ENCODE measurements at regions not wholly inside any gene's neighbourhood (a gene's known extent, or its start where the extent isn't known, plus 50 kb on each side); places are given as distances from the start of the nearest gene placed in this dataset.

DNA sequence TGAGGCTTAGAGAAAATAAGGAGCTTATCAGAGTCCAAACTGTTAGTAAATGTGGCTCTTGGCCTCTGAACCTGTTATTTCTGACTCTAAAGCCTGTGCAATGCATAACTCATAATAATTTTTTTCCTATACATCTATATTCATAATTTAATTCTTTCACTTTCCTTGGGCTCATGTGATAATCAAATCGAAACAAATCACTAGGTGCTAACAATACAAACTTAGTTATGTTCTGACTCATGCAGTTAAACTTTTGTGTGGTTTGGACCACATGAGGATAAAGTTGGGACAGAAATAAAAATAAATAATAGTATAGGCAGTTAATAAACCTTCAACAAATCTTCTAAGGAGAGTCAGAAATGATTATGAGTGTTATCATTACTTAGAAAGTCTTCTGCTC lies 1629.0 kb downstream of the OLFM4 start:
- H3K56ac ChIP-seq (replicated peaks; ENCODE audit: insufficient read length, low read depth, low read length), result no peak overlapping the region
- no peaks in the 10 kb centered on the region for H3K36me3 ChIP-seq (ENCODE audit: control insufficient read depth in 2 of 4, insufficient read depth in 4 of 4, low read length in 3 of 4)
- FAIRE-seq (no peak), DNase-seq (ENCODE audit: low read depth in 1 of 2, low spot score in 2 of 2) (no peak)
- ChIA-PET CTCF (ENCODE audit: partially characterized antibody) (no interaction called here), POLR2A (ENCODE audit: partially characterized antibody) (no interaction called here)
- H2AK5ac ChIP-seq (ENCODE audit: low read depth, low read length), result no peak overlapping the region
- no peak overlapping the region for H2BK5ac ChIP-seq (ENCODE audit: low read depth, low read length)
- no peak overlapping the region for H2BK12ac ChIP-seq (ENCODE audit: low read depth, low read length)
- no peak overlapping the region for H2BK20ac ChIP-seq (ENCODE audit: low read length)
- TF ChIP-seq GABPA (IDR thresholded peaks at IDR 0.05; ENCODE audit: borderline replicate concordance, insufficient read depth, low read length) (no peak), KDM1A (IDR thresholded peaks at IDR 0.05; ENCODE audit: borderline replicate concordance, low read length) (no peak), TAF7 (optimal IDR thresholded peaks at IDR 0.05; ENCODE audit: borderline replicate concordance, low read depth, low read length) (no peak), GTF2F1 (IDR thresholded peaks at IDR 0.05; ENCODE audit: borderline replicate concordance, low read depth, low read length) (no peak), CBX8 (IDR thresholded peaks at IDR 0.05; ENCODE audit: borderline replicate concordance, low read depth, low read length) (no peak), SP1 (IDR thresholded peaks at IDR 0.05; ENCODE audit: low read depth, low read length) (no peak), SIX5 (IDR thresholded peaks at IDR 0.05; ENCODE audit: low read depth, low read length) (no peak), MAFK (IDR thresholded peaks at IDR 0.05; ENCODE audit: low read depth, low read length) (no peak), JUND (IDR thresholded peaks at IDR 0.05; ENCODE audit: low read length) (no peak), CBX5 (IDR thresholded peaks at IDR 0.05; ENCODE audit: low read depth, low read length) (no peak), RXRA (IDR thresholded peaks at IDR 0.05; ENCODE audit: insufficient read depth, low read depth, low read length) (no peak)
- no peak overlapping the region for H3K4me2 ChIP-seq (ENCODE audit: insufficient read depth in 1 of 2, low read depth in 2 of 2, low read length in 2 of 2)
- no peak overlapping the region for H3K9ac ChIP-seq (replicated peaks in 1 of 4; ENCODE audit: extremely low read depth in 1 of 4, low read depth in 3 of 4, low read length in 3 of 4)
- H3K18ac ChIP-seq (ENCODE audit: extremely low read depth, low read length), result no peak overlapping the region
- H3K9me3 ChIP-seq (ENCODE audit: insufficient read depth in 2 of 2, low read depth in 1 of 2, low read length in 1 of 2), result no peaks in the 10 kb centered on the region
- H3K4me1 ChIP-seq (replicated peaks in 1 of 4; ENCODE audit: control insufficient read depth in 3 of 4, insufficient read depth in 4 of 4, low read length in 3 of 4), result no peaks in the 10 kb centered on the region
- H4K5ac ChIP-seq (ENCODE audit: insufficient read length, low read depth, low read length), result no peak overlapping the region
- H2BK15ac ChIP-seq (ENCODE audit: low read length), result no peak overlapping the region
- no peak overlapping the region for H3K23ac ChIP-seq (ENCODE audit: insufficient read length)
- H4K8ac ChIP-seq (ENCODE audit: extremely low read depth, insufficient read depth, low read length), result no peak overlapping the region
- no peak overlapping the region for H3K4ac ChIP-seq (replicated peaks; ENCODE audit: insufficient read length, low read depth, low read length)
- H3K4me3 ChIP-seq (ENCODE audit: extremely low read depth in 1 of 4, insufficient read depth in 2 of 4, low read depth in 3 of 4, low read length in 4 of 4), result no peak overlapping the region
- H4K20me1 ChIP-seq (replicated peaks in 1 of 2; ENCODE audit: control insufficient read depth in 1 of 2, insufficient read depth in 2 of 2, low read length in 2 of 2), result no peaks in the 10 kb centered on the region
- no peaks in the 10 kb centered on the region for H3K27me3 ChIP-seq (replicated peaks in 1 of 4; ENCODE audit: control insufficient read depth in 3 of 4, extremely low read depth in 1 of 4, insufficient read depth in 3 of 4, low read length in 3 of 4)
- H3K14ac ChIP-seq (ENCODE audit: insufficient read length), result no peak overlapping the region
- H3K79me2 ChIP-seq (ENCODE audit: control insufficient read depth in 1 of 2, insufficient read depth in 2 of 2, low read length in 2 of 2), result no peaks in the 10 kb centered on the region
- H3K27ac ChIP-seq (ENCODE audit: low read depth, low read length), result no peak overlapping the region
- no peaks in the 10 kb centered on the region for H3K79me1 ChIP-seq (ENCODE audit: low read depth, low read length)
- 92 to 100% methylated on average over 1 of the region's 1 CpG for WGBS, 2 experiments (ENCODE audit: extremely low coverage in 1 of 2, insufficient coverage in 1 of 2, insufficient read length in 1 of 2, insufficient replicate concordance in 2 of 2, low coverage in 1 of 2, low lambda C conversion rate in 2 of 2, missing lambda C conversion rate in 1 of 2)
- H4K91ac ChIP-seq (replicated peaks; ENCODE audit: insufficient read length, low read length), result no peak overlapping the region
- no peak overlapping the region for H2BK120ac ChIP-seq (replicated peaks; ENCODE audit: low read depth, low read length)
- H3K23me2 ChIP-seq (ENCODE audit: low read depth, low read length), result no peaks in the 10 kb centered on the region
- no peak overlapping the region for H2AFZ ChIP-seq (ENCODE audit: low read length)

Measured in H1 (cell line).